Sciatic nerve (tissue), 2 donors: ENCODE measurements at regions not wholly inside any gene's neighbourhood (a gene's known extent, or its start where the extent isn't known, plus 50 kb on each side); places are given as distances from the start of the nearest gene placed in this dataset.

Experiments
- ATAC-seq: fragments of 200-7000 bp; cut with Tn5 transposase; one replicate; pipeline ENCODE4 v1.9.1; 2020; ENCODE audit warnings: mild to moderate bottlenecking, moderate library complexity
- DNase-seq: peaks from one replicate; pipeline ENCODE4 v3.0.0-alpha.2; 2020; ENCODE audit warnings: low spot score
- intact Hi-C: fragments of 100-400 bp; cut with DNase I; formaldehyde crosslinking; loops from one replicate; pipeline ENCODE4 v1.14.2; 2022
- donor health status: DM: no; HTN: no; CAD: no.
- donor health status: DM: no; HTN: no; CAD: no.

DNA sequence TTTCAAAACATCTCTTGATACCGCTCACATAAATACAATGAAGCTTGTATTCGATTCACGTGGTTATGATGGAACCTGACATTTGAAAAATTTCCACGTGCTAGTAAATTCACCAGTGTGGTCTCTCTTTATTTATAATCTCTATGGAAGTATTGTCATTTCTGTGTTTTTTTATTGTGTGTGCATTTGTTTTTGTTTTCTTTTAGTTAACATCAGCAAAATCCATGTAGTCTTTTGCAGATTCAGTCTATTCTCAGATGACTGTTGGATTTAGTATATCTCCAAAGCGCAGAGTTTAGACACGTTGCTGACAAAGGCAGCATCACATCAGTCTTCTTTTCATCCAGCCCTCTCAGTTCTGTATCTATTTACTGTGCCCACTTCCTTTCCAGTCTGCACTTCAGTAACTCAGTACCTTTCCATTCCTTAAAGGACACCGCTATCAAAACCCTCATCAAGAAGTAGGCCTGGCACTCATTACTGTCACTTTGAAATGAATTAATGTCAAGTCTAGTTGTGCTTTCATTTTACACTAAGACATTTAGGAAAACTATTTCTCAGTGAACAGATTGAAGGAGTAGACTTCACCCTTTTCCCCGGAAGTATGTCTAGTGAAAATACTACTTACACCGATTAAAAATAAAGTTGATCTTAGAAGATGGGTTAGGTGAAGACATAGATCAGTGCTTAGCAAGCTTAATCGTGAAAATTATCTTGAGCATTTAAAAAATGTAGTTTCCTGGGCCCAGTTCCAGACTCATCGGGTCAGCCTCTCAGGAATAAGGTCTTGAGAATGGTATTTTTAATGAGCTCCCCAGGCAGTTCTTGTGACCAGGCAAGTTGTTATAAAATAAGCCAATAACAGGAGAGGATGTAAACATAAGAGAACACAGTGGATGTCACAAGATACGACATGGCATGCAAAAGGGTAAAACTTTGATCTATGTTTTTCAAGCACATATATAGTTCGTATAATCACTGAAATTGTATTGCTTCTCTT, 506.8 kb upstream of the ZEB2 start:
- ATAC-seq = no peak
- intact Hi-C loops = no loop called here
- no peak for DNase-seq

DNA sequence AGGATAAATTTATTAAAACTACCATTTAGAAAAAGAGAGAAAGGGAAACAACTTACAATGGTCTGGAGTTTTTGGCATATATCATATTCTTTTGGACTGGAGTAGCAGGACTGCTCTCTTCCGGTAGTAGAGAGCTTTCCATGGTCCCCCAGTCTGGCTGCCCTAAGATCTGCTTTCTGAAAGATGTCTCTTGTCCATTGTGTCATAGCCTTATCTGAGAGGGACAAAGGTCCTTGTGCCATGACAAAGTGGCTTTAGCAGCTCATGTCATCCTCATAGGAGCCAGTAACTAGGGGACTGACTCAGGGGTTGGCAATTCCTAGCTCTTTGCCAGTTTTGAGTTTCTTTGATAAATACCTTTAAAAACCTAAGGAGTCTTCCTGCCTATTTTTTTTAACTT, 505.5 kb upstream of the ZEB2 start:
- no peak for ATAC-seq
- DNase-seq = no peak
- intact Hi-C loops = no loop called here

DNA sequence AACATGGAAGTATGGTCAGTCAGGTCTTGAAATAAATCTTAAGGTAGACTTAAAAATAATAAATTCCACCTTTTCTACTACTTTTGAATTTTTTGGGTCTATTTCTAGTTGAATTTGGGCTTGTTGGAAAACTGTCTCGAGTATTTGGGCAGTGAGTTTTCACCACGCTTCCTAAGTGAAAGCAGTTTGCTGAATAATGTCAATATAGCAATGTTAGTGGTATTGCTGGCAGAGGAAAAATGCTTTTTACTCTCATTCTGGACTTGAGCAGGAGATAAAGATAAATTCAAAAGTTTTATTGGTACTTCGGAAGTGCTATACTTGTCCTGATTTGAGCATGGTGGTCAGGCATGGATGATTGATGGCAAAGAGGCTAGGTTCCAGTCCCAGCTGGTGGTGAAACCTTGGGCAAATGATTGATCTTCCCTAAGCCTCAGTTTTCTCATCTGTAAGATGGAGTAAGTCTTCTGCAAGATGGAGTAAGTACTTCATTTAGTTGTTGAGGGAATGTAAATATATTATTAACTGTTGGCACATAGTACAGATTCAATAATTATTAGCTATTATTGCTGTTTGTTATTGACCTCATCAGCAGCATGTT, 503.5 kb upstream of the ZEB2 start:
- intact Hi-C loops = no loop called here
- DNase-seq (no peak), ATAC-seq (no peak)

DNA sequence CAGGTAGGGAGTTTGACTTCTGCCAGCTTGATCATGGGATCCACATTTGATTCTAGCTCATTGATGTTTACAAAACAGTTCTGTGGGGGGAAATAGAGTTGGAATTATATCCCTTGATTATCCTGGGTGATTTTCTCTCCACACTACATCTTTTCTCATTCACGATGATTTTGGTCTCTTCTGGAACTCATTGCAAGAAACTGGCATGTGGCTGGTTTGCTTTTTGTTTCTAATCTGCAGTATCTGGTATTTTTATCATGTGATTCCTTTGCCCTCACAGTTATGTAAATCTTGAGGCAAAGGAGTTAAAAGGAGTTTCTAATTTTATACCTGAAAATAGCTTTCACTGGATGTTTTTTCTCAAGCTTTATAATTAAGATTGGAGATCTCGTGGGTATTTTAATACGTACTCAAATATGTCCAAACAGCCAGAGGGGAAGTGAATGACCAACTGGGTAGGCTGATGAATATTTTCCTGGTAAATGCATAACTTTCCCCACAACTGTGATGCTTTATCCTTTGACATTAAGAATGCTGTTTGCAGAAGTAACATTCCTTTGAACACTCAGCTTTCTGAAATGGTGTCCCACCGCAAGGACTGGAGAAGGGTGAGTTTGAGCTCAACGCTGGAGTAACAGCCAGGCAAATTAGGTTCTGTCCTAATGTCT, 502.9 kb upstream of the ZEB2 start:
- DNase-seq (no peak), ATAC-seq (peak; percentile 55)
- intact Hi-C loops = no loop called here

DNA sequence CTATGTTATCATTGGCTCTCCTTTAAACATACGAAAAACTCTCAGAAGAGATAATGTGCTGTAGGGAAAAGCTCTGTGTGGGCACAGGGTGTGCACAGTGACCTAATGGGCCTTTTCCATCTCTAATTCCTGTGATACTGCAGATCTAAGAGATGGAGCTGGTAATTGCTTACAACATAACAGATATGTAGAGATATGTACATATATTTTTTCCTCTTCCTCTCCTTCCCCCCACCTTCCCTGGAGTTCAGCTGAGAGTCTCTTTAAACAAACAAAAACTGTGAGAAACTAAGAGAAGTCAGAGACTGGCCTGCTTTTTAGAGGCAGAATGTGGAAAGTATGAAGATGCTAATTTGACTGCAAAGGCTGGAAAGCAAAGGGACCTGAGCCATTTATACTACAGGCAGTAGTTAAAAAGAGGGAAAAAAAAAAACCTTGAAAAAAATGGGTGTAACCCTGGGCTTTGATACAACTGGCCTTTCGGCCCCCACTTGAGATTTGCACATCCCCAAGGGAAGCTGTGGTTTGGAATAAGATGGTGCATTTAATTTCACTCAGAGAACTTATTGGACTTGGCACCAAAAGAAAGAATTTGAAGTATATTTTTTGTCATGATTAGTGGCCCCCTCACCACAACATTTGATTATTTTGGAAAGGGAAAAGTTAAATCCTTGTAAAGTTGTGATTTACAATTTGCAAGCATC, 502.2 kb upstream of the ZEB2 start:
- DNase-seq = no peak
- intact Hi-C loops = no loop called here
- peak; percentile 77 for ATAC-seq

DNA sequence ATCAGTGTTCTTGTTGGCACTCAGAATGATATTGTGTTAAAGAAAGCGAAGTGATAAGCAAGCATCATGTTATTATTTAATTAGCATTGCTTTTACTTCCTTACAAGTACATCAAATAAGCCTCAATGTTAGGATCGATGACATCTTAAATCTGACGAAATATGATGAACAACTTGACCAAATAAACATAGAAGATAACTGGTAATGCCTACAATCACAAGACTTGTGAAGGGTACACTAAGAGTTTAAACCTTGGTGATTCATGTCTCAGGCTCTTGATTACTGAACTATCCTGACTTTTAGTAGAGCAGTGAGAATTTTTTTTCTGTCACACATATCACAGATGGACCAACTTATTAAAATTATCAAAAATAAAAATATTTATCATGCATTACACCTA, 500.8 kb upstream of the ZEB2 start:
- intact Hi-C loops = no loop called here

DNA sequence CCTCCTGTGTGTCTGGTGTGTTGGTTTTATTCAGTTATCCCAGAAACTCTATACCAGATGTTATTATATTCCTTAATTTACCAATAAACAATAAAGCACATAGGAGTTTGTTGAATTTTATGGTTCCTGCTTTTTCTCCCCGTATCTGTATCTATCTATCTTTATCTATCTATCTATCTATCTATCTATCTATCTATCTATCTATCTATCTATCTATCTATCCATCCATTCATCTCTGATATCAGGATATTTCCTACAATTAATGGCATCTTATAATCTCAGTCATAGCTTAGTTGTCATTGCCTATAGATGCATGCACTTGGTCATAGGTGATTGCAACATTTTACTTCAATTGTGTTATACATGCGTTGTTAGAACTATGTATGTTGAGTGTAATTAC, 500.2 kb upstream of the ZEB2 start:
- ATAC-seq = no peak
- intact Hi-C loops = no loop called here
- no peak for DNase-seq

More for the DNA sequence above, 500.8 kb upstream of the ZEB2 start:
- ATAC-seq = no peak
- DNase-seq = no peak

DNA sequence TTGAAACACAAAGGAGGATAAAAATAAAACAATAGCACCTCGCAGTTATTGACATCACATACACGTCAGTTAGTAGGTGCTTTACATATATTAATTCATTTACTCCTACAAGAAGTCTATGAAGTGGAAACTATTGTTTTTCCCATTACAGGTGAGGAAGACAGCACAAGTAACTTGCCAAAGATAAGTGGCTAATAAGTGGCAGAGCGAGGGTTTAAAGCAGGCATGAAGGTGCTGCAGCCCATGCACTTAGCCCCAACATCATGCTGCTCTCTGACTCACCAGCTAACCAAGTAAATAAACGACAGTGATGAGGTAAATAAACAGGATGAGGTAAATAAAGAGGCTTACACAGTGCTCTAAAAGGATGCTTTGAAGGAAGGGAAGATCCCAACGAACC, 498.6 kb upstream of the ZEB2 start:
- ATAC-seq (no peak), DNase-seq (no peak)
- intact Hi-C loops = no loop called here

DNA sequence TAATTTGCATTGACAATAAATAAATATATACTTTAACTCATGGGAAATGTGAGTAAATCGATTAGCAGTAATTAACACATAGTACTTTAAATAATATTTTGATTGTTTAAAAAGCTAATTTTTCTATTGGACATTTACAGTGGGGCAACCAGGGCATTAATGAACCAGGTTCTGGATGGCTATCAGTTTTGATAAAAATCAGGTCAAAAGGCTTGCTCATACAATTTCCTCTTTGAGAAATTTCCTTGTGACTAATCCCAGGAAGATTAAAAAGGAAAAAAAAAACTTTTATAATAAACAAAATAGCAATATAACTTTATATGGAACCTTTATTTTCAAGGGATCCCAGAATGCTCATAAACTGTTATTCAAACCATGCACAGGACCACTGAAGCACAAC, 497.2 kb upstream of the ZEB2 start:
- intact Hi-C loops = no loop called here
- no peak for ATAC-seq
- DNase-seq = no peak

DNA sequence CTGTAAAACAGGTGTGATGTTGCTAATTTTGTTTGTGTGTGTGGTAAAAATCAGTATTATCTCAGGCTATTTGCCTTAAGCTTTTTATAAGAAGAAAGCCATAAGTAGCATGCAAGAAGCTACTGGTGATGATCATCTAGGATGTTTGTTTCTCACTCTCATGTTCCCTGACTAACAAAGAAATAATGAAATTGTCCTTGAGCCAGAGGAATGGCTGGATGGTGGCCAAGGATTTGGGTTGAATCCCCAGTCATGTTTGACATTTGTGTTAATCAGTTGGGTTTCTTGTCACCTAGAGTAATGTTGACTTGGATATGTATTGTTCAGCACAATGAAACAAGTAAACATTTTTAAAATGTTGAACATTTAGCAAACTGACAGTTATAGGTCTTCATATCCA, 496.8 kb upstream of the ZEB2 start:
- intact Hi-C loops = no loop called here
- no peak for ATAC-seq

DNA sequence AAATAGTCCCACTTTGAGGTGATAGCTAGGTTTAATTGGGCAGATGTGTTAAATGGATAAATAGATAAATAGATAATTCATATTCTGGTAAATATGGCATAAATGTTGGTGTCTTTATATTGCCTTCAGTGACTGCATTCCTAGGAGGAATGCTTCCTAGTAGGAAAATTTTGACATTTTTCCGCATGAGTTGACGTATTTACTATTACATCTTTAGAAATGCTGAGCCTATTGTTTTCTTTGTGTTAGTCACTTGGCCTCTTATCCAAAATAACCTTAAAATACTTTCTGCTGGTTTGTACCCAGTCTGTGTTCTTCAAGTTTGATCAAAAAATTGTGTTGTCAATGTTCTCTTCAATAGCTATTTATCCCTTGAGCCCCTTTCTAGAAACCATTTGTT, 495.6 kb upstream of the ZEB2 start:
- ATAC-seq (no peak), DNase-seq (no peak)
- intact Hi-C loops = no loop called here

More for the DNA sequence above, 496.8 kb upstream of the ZEB2 start:
- no peak for DNase-seq

DNA sequence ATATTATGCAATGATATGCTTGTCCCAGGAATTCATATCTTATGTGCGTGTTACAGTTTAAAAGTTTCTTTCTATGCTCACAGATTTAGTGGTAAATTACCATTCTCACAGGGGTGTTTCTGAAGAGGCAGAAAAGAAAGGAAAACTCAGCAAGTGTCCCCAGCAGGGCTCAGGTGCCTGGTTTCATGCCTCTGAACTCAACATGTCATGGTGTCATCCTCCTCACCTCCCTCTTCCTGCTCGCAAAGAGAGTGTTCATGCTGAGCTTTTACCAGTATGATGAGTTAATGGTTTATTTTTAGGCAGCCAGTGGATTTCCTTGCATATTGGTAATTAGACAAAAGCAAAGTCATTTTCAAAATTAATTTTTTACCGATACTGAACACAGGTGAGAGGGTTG, 492.9 kb upstream of the ZEB2 start:
- no peak for DNase-seq
- intact Hi-C loops = no loop called here
- no peak for ATAC-seq

DNA sequence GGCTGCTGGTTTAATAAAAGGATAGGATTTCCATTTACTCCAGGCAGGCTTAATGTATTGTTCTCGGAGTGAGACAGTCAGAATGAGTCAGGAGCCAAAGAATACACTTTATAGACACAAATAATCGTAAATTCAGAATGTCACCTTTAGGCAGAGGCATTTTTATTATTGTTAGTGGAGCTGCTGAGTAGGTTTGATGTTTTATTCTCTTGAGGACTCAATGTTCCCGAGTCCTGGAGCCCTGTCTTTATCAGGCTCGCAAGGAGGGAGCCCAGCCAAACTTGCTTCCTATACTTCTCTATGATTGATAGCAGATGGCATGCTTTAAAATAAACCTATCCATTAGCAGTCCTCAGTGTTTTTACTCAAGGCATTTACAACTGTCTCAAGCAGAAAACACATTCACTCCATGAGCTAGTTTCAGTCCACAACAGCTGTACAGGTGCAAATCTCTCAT, 492.3 kb upstream of the ZEB2 start:
- DNase-seq = no peak
- ATAC-seq = no peak
- intact Hi-C loops = no loop called here

DNA sequence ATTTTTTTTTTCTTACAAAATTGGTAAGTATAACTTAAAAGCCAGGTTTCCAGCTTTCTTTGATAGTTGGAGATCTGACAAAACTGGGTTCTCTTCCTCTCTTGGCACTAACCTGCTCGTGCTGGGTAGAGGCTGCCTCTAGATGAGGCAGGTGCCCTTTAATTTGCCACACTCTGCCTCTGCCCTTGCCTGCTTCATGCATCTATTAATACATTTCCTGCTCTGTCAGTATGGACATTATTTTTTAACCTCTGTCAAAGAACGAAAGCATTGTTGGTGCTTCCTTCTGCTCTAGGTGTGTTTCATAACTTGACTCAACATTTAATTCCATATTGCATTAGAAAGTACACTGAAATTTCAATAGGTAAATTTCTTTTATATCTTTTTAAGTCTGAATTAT, 490.7 kb upstream of the ZEB2 start:
- DNase-seq = no peak
- intact Hi-C loops = no loop called here
- no peak for ATAC-seq

DNA sequence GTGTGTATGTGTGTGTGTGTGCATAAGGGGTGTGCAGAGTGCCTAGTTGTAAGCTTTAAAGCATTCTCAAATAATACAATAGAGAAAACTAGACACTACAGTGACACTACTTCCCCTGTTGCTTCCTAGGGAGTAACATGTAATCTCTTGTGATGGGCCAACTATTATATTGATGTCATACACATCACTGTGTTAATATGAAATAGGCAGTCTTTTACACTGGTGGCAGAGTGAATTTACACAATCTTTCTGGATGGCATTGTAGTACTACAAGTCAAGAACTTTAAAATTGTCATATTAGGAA, 488.0 kb upstream of the ZEB2 start:
- no peak for DNase-seq
- intact Hi-C loops = no loop called here
- peak; percentile 58 for ATAC-seq

DNA sequence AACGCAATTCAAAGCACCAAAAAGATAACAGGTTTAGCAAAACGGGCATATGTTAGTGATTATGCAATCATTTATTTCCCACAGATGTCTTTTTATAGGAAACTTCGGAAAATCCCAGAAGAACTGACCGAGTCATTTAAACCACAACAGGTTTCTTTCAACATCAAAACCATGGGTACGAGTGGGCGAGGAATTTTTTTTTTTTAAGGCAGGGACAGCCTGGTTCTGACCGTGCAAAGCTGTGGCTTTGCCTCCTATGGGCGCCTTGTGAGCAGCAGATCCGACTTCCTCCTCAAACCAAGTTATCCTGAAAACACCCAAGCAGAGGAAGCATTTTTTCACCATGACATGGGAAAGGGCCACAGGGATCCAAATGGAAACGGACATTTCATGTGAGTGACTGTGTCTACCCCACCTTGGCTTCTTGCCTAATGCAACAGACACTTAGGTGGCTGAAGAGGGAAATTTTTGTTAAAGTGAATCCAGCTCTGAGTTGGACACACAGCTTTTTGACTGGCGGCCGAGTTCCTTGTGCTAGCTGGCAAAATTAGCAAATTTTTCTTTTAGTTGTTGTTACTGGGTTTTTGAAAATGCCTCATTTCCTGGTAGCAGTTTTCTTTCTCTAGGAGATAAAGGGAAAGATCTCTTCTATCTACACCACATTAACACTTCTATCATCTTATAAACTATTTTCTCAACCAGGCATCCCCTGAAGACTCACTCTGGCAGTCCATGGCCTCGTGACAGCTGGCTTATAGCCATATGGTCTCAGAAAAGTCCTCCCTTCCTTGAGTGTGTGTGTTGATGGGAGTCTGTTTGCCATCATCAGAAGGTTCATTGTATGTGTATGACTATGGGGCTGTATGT, 487.4 kb upstream of the ZEB2 start:
- intact Hi-C loops = no loop called here
- peak; percentile 69 for DNase-seq

DNA sequence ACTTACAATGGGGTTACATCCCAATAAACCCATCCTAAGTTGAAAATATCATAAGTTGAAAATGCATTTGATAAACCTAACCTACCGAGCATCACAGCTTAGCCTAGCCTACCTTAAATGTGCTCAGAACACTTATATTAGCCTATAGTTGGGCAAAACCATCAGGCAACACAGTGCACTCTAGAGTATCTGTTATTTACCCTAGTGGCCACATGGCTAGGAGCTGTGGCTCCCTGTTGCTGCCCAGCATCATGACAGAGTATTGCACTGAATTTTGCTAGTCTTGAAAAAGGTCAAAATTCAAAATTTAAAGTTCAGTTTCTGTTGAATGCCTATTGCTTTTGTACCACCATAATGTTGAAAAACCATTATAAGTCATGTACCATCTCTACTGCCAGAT, 482.7 kb upstream of the ZEB2 start:
- ATAC-seq = no peak
- DNase-seq = no peak
- intact Hi-C loops = no loop called here

More for the DNA sequence above, 487.4 kb upstream of the ZEB2 start:
- ATAC-seq = peak; percentile 84

DNA sequence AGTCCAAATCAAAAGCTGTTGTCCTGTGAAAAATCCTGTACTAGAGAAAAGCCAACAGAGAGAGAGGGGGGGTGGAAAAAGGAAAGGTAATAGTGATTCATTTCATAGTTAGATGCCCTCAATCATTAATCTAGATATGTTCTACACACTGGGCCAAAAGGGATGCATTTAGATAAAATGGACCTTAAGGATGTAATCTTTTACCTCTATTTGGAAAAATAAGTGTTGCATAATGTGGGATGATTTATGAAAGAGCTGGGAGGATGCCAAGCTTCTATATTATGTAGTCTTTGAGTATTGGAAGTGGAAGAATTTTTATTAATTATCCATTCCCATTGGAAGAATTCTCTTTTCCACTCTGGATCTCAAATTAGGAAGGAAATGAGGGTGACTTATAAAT, 480.5 kb upstream of the ZEB2 start:
- intact Hi-C loops = no loop called here
- ATAC-seq = no peak
- no peak for DNase-seq

DNA sequence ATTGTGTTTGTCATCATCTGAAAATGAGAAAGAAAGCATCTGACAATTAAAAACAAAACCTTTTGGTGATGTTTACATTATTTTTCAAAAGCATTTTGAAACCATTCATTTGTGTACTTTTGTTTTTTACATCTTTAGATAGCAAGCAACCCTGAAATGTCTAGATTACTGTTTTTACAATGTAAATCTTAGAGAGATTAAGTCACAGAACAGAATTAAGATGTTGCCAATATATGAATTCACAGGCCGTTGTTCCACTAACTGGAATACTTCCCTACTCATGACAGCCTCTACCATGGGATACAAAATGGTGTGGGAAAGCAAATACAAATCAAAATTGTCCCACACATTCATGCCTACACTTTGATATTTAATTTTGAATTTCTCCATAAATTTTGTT, 480.0 kb upstream of the ZEB2 start:
- intact Hi-C loops = no loop called here
- DNase-seq (no peak), ATAC-seq (no peak)
